ENCODE measurements at regions not wholly inside any gene's neighbourhood (a gene's known extent, or its start where the extent isn't known, plus 50 kb on each side); places are given as distances from the start of the nearest gene placed in this dataset.

DNA sequence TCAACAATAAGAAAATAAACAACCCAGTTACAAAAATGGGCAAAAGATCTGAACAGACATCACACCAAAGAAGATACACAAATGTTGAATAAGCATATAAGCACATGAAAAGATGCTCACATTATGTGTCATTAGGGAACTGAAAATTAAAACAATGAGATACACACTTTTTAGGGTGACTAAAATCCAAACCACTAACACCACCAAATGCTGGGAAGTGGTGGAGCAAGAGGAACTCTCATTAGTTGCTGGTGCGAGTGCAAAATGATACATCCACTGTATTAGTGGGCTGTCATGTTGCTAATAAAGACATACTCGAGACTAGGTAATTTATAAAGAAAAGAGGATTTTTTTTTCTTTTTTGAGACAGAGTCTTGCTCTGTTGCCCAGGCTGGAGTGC lies 329.1 kb downstream of the TMEM38B start (continued):
- TF ChIP-seq, protein P1, sequence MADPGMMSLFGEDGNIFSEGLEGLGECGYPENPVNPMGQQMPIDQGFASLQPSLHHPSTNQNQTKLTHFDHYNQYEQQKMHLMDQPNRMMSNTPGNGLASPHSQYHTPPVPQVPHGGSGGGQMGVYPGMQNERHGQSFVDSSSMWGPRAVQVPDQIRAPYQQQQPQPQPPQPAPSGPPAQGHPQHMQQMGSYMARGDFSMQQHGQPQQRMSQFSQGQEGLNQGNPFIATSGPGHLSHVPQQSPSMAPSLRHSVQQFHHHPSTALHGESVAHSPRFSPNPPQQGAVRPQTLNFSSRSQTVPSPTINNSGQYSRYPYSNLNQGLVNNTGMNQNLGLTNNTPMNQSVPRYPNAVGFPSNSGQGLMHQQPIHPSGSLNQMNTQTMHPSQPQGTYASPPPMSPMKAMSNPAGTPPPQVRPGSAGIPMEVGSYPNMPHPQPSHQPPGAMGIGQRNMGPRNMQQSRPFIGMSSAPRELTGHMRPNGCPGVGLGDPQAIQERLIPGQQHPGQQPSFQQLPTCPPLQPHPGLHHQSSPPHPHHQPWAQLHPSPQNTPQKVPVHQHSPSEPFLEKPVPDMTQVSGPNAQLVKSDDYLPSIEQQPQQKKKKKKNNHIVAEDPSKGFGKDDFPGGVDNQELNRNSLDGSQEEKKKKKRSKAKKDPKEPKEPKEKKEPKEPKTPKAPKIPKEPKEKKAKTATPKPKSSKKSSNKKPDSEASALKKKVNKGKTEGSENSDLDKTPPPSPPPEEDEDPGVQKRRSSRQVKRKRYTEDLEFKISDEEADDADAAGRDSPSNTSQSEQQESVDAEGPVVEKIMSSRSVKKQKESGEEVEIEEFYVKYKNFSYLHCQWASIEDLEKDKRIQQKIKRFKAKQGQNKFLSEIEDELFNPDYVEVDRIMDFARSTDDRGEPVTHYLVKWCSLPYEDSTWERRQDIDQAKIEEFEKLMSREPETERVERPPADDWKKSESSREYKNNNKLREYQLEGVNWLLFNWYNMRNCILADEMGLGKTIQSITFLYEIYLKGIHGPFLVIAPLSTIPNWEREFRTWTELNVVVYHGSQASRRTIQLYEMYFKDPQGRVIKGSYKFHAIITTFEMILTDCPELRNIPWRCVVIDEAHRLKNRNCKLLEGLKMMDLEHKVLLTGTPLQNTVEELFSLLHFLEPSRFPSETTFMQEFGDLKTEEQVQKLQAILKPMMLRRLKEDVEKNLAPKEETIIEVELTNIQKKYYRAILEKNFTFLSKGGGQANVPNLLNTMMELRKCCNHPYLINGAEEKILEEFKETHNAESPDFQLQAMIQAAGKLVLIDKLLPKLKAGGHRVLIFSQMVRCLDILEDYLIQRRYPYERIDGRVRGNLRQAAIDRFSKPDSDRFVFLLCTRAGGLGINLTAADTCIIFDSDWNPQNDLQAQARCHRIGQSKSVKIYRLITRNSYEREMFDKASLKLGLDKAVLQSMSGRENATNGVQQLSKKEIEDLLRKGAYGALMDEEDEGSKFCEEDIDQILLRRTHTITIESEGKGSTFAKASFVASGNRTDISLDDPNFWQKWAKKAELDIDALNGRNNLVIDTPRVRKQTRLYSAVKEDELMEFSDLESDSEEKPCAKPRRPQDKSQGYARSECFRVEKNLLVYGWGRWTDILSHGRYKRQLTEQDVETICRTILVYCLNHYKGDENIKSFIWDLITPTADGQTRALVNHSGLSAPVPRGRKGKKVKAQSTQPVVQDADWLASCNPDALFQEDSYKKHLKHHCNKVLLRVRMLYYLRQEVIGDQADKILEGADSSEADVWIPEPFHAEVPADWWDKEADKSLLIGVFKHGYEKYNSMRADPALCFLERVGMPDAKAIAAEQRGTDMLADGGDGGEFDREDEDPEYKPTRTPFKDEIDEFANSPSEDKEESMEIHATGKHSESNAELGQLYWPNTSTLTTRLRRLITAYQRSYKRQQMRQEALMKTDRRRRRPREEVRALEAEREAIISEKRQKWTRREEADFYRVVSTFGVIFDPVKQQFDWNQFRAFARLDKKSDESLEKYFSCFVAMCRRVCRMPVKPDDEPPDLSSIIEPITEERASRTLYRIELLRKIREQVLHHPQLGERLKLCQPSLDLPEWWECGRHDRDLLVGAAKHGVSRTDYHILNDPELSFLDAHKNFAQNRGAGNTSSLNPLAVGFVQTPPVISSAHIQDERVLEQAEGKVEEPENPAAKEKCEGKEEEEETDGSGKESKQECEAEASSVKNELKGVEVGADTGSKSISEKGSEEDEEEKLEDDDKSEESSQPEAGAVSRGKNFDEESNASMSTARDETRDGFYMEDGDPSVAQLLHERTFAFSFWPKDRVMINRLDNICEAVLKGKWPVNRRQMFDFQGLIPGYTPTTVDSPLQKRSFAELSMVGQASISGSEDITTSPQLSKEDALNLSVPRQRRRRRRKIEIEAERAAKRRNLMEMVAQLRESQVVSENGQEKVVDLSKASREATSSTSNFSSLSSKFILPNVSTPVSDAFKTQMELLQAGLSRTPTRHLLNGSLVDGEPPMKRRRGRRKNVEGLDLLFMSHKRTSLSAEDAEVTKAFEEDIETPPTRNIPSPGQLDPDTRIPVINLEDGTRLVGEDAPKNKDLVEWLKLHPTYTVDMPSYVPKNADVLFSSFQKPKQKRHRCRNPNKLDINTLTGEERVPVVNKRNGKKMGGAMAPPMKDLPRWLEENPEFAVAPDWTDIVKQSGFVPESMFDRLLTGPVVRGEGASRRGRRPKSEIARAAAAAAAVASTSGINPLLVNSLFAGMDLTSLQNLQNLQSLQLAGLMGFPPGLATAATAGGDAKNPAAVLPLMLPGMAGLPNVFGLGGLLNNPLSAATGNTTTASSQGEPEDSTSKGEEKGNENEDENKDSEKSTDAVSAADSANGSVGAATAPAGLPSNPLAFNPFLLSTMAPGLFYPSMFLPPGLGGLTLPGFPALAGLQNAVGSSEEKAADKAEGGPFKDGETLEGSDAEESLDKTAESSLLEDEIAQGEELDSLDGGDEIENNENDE (IDR thresholded peaks at IDR 0.05; ENCODE audit: insufficient replicate concordance, low read length) = no peak
- TF ChIP-seq CREB1 (IDR thresholded peaks at IDR 0.05) (no peak), KDM4A (IDR thresholded peaks at IDR 0.05; ENCODE audit: low read depth, low read length, severe bottlenecking) (no peak), USF2 (IDR thresholded peaks at IDR 0.05; ENCODE audit: low read length) (no peak), SP4 (IDR thresholded peaks at IDR 0.05; ENCODE audit: low read length) (no peak), HDAC2 (IDR thresholded peaks at IDR 0.05; ENCODE audit: borderline replicate concordance in 1 of 2, low read depth in 2 of 2, low read length in 2 of 2) (no peak), RXRA (IDR thresholded peaks at IDR 0.05; ENCODE audit: insufficient read depth, low read depth, low read length) (no peak), SP1 (IDR thresholded peaks at IDR 0.05; ENCODE audit: low read depth, low read length) (no peak), SIN3A (conservative IDR thresholded peaks at IDR 0.05 in 1 of 2, IDR thresholded peaks at IDR 0.05 in 1 of 2; ENCODE audit: low read depth in 1 of 2, low read length in 2 of 2) (no peak), EP300 (IDR thresholded peaks at IDR 0.05; ENCODE audit: borderline replicate concordance in 1 of 2, low read depth in 2 of 2, low read length in 2 of 2) (no peak)

All from H1 (cell line).